Lung (tissue), 11 donors: ENCODE measurements at regions not wholly inside any gene's neighbourhood (a gene's known extent, or its start where the extent isn't known, plus 50 kb on each side); places are given as distances from the start of the nearest gene placed in this dataset.
"Not testable (repeated sequence)": the region's sequence is repeated elsewhere in the genome, so short reads cannot be mapped to it uniquely, and the experiment has no call there.

ENCODE experiments used
- ATAC-seq: fragments of 200-7000 bp; cut with Tn5 transposase; one replicate; pipeline ENCODE4 v1.9.1; 2020; ENCODE audit warnings: moderate number of reproducible peaks; ENCODE audit not compliant: insufficient read depth, low FRiP score
- DNase-seq, 3 donors: peaks; one replicate each; pipeline ENCODE4 v3.0.0-alpha.2; 2013 to 2017
- H3K27ac ChIP-seq, 2 donors: one replicate each; pipeline ENCODE4 v1.5.1; 2013; ENCODE audit warnings: mild to moderate bottlenecking in 2 of 2, moderate library complexity in 2 of 2, control low read depth in 1 of 2, inconsistent platforms in 1 of 2, low read depth in 1 of 2, low read length in 1 of 2
- H3K27me3 ChIP-seq, 3 donors: one replicate each; pipeline ENCODE4 v1.5.1; 2013; ENCODE audit warnings: low read length in 2 of 3; ENCODE audit not compliant: control insufficient read depth in 3 of 3, insufficient read depth in 3 of 3
- H3K36me3 ChIP-seq, 4 donors: one replicate each; pipeline ENCODE4 v1.5.1; 2013; ENCODE audit warnings: low read length in 4 of 4, mild to moderate bottlenecking in 1 of 4, moderate library complexity in 1 of 4; ENCODE audit not compliant: control insufficient read depth in 4 of 4, insufficient read depth in 4 of 4
- H3K4me1 ChIP-seq, 5 donors: one replicate each; pipeline ENCODE4 v1.5.1; 2013; ENCODE audit warnings: low read length in 5 of 5, mild to moderate bottlenecking in 2 of 5, moderate library complexity in 1 of 5; ENCODE audit not compliant: control insufficient read depth in 5 of 5, insufficient read depth in 5 of 5
- H3K4me3 ChIP-seq: one replicate; pipeline ENCODE4 v1.5.1; 2013; ENCODE audit warnings: mild to moderate bottlenecking, control low read depth, moderate library complexity
- H3K9ac ChIP-seq, 2 donors: one replicate each; pipeline ENCODE4 v1.5.1; 2013; ENCODE audit warnings: low read length in 2 of 2, control low read depth in 1 of 2; ENCODE audit not compliant: insufficient read depth in 1 of 2
- H3K9me3 ChIP-seq, 4 donors: one replicate each; pipeline ENCODE4 v1.5.1; 2013; ENCODE audit warnings: low read length in 3 of 4, mild to moderate bottlenecking in 1 of 4, moderate library complexity in 1 of 4; ENCODE audit not compliant: control insufficient read depth in 4 of 4, insufficient read depth in 3 of 4
- CTCF ChIP-seq: IDR thresholded peaks from 2 replicates; pipeline ENCODE4 v1.5.1; 2012; ENCODE audit warnings: mild to moderate bottlenecking; ENCODE audit errors: control extremely low read depth, extremely low read depth
- WGBS, 2 donors: extraction: QIAGEN DNeasy Blood & Tissue Kit; methylation state at CpG; one replicate each; pipeline ENCODE4 v1.1.7; 2013; 5-methylcytosine and 5-hydroxymethylcytosine counted together
- donor health status: control.
- donor health status: control.
- donor health status: Bipolar disorder and iron deficiency.
- donor health status: healthy.
- donor health status: DM: yes; HTN: yes; CAD: no.

GRCh38 chr3:124643453-124643852 is 86.8 kb upstream of the UMPS start:
- no peak for TF ChIP-seq CTCF
- Histone ChIP-seq H3K9me3 (no peaks in the 10 kb centered on the region), H3K4me3 (no peak overlapping the region), H3K27me3 (no peaks in the 10 kb centered on the region), H3K27ac (no peak overlapping the region), H3K9ac (no peak overlapping the region), H3K36me3 (peaks cover 0 to 4% (median under 1%) of the 10 kb centered on the region in 4 donors), H3K4me1 (no peaks in the 10 kb centered on the region)
- ATAC-seq (no peak), DNase-seq (no peak)
- WGBS, 2 donors: 95 to 96% methylated on average over 6 of the region's 6 CpGs

- H3K9me3 ChIP-seq, H3K9ac ChIP-seq, H3K4me1 ChIP-seq, H3K4me3 ChIP-seq, ATAC-seq, H3K27ac ChIP-seq, DNase-seq, H3K36me3 ChIP-seq, H3K27me3 ChIP-seq: not testable (repeated sequence)
- 79 to 84% methylated on average over 4 of the region's 4 CpGs for WGBS, 2 donors
Measured at GRCh38 chr3:124646186-124646585, 84.1 kb upstream of the UMPS start.

GRCh38 chr3:124648551-124648950 is 81.7 kb upstream of the UMPS start:
- Histone ChIP-seq H3K4me1 (peaks cover 0 to 2% (median 0%) of the 10 kb centered on the region in 5 donors), H3K9me3 (no peaks in the 10 kb centered on the region), H3K36me3 (peaks cover 0 to 17% (median 12%) of the 10 kb centered on the region in 4 donors), H3K4me3 (no peak overlapping the region), H3K27me3 (no peaks in the 10 kb centered on the region), H3K27ac (no peak overlapping the region), H3K9ac (no peak overlapping the region)
- no peak for TF ChIP-seq CTCF
- WGBS, 2 donors: 89 to 95% methylated on average over 2 of the region's 2 CpGs
- no peak for DNase-seq
- ATAC-seq: no peak

GRCh38 chr3:124650798-124651197 is 79.5 kb upstream of the UMPS start:
- TF ChIP-seq CTCF: no peak
- Histone ChIP-seq H3K4me3 (no peak overlapping the region), H3K4me1 (peaks cover 0 to 15% (median 0%) of the 10 kb centered on the region in 5 donors), H3K27me3 (no peaks in the 10 kb centered on the region), H3K36me3 (peaks cover 0 to 20% (median 19%) of the 10 kb centered on the region in 4 donors), H3K27ac (no peak overlapping the region), H3K9me3 (no peaks in the 10 kb centered on the region), H3K9ac (no peak overlapping the region)
- ATAC-seq: no peak
- DNase-seq: no peak
- WGBS, 2 donors: 35 to 54% methylated on average over 4 of the region's 4 CpGs

GRCh38 chr3:124651416-124651815 is 78.8 kb upstream of the UMPS start:
- DNase-seq, ATAC-seq, H3K4me3 ChIP-seq, H3K27me3 ChIP-seq, H3K9me3 ChIP-seq, H3K27ac ChIP-seq, H3K9ac ChIP-seq: not testable (repeated sequence)
- Histone ChIP-seq H3K4me1 (peaks cover 0 to 15% (median 0%) of the 10 kb centered on the region in 5 donors), H3K36me3 (peaks cover 0 to 20% (median 19%) of the 10 kb centered on the region in 4 donors)
- 95 to 98% methylated on average over 1 of the region's 1 CpG for WGBS, 2 donors
